NCI-H510A treated with DMSO at 0.1 percent for 48 hours (cell line): ENCODE measurements at regions not wholly inside any gene's neighbourhood (a gene's known extent, or its start where the extent isn't known, plus 50 kb on each side); places are given as distances from the start of the nearest gene placed in this dataset.
"Not testable (repeated sequence)": the region's sequence is repeated elsewhere in the genome, so short reads cannot be mapped to it uniquely, and the experiment has no call there.

ENCODE experiments used
- DNase-seq: peaks from one replicate; lab custom pipeline; 2025; lab: John Stamatoyannopoulos, UW

DNA sequence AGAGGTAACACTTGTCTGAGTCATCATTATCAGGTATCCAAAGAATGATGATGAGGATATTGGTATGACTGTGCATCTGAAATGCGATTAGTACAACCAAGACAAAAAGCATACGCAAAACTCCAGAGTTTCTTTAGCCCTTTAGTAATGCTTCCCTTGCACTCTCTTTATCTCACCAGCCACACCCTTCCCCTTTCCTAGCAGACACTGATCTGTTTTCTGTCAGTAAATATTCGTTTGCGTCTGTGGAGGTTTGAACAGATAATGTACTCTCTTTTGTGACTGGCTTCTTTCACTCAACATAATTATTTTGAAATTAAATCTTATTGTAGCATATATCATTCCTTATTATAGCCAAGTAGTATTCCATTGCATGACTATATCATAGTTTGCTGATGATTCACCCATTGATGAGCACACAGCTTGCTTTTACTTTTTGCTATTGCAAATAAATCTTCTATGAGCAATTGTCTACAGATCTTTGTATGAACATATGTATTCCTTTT is 775.7 kb downstream of the SLC6A15 start:
- no peak for DNase-seq

- DNase-seq, result no peak
Observed at GRCh38 chr12:84135586-84136279, 776.9 kb downstream of the SLC6A15 start.

DNA sequence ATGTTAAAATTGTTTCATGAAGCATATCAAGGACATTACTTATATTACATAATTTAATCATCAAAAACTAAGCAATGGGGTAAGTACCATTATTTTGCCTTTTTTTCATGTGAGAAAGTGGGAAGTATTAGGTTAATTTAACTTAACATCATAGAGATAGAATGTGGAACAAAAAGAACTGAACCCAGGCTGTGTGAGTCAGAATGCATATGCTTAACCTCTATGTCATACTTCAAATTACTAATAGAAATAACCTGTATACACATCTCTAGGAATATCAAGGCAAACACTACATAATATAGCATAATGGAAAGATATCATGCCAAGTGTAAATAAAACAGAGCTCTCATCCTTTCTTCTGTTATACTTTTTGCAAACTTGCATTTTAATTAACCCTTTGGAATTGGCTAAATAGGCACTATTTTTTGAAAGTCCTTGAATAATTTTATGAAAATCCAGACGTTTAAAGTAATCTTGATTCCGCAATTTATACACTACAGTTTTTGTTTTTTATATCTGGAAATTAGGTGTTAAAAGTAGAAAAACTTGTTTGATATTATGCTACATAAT is 777.7 kb downstream of the SLC6A15 start:
- DNase-seq, result no peak

- DNase-seq, result no peak
Observed at GRCh38 chr12:84131076-84131475, 781.5 kb downstream of the SLC6A15 start.

DNA sequence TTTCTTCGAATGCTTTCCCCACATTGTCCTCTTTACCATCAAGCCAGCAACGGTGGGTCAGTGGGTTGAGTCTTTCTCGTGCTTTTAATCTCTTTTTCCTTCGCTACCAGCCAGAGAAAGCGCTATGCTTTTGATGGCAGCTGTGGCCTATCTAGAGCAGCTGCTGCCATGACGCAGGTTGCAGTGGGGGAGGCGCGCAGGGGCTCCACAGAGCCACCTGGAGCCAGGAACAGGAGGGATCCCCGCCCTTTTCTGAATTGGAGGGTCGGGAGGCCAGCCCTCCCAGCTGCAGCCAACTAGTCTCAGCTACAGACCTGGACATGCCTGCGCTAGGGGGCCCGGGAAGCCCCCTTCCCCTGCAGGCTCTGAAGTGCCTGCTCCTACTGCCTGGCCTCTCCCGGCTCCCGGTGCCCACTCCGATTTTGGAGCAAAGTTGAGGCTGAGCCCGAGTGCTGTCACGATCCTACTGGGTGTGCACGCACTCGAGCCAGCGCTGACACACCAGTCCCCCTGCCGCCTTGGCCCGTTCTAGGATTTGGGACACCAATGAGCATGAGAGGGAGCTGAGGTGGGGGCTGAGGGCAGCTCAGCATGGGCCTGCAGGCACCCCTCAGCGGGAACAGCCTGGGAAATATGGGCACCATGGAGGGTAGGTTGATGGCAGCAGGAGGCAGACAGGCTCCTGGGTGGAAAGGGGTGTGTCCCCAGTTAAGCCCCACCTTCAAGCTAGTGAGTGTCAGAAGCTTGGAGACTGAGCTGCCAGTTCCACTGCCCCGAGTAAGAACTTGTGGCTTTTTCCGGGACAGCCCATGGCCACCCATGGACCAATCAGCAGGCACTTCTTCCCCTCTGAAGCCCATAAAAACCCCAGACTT is 784.2 kb downstream of the SLC6A15 start:
- no peak for DNase-seq

GRCh38 chr12:84124211-84124610 is 788.4 kb downstream of the SLC6A15 start:
- no peak for DNase-seq

DNA sequence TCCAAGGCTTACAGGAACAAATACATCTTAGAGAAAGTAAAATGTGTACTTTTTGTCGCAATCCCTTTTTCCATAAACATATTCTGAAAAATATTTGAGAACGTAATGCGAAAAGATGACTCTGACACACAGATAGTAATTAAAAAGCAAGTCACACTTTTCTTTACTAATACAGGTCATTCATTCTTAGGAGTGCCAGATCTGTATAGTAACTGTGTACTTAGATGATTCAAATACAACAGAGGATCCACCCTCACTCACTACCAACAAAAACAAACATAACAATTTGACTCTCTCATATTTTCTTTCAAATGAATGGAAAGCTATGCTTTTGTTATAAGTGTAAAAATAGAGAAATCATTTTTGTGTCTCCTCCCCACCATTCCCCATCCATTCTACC is 795.4 kb downstream of the SLC6A15 start:
- no peak for DNase-seq

- DNase-seq, result no peak
Observed at GRCh38 chr12:84113666-84114065, 798.9 kb downstream of the SLC6A15 start.

DNA sequence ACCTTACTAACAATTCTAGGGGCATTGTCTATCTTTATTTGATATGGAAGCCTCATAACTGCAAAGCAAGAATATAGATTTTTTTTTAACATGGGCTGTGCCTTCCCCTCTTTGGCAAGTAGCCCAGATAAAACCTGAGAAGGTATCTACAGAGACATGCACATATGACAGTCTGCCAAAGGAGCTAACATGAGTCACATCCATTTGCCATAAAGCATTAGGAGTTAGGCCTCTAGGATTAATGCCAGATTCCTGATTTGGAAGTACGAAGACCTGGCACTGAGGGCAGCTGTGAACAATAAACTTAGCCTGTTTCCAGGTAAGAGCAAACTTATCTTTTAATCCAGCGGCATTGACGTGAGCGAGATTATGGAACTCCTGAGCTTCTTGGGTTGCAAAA is 808.7 kb downstream of the SLC6A15 start:
- DNase-seq, result not testable (repeated sequence)

DNA sequence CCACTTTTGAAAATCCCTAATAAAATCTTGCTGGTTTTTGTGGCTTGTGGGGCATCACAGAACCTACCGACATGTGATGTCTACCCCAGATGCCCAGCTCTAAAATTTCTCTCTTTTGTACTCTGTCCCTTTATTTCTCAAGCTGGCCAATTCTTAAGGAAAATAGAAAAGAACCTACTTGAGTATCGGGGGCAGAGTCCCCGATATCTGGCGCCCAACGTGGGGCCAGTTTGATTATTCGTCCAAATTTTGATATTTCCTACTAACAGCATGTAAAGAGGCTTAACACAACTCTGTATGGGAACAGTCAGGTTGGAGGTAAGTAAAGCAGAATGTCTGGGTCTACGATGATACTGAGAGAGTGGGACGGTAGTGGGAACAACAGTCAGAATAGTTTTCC is 810.6 kb downstream of the SLC6A15 start:
- DNase-seq, result not testable (repeated sequence)

- not testable (repeated sequence) for DNase-seq
Observed at GRCh38 chr12:84099591-84099990, 813.0 kb downstream of the SLC6A15 start.

DNA sequence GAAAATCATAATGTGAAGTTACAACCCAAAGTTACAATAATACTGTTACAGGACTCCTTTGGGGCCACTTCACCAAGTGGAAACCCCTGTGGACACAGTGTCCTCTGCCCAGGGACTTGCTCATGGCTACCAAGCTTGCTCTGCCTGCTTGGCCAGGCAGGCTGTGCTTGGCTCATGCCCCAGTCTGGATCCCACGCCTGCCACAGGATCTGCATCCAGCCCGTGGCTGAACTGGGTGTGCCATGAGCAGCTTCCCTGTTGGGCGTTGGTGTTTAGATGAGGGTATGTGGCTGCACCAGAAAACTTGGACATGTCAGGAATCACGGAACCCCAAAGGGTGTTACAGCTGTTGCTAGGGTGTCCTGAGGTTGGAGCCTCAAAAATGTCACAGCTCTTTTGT is 820.9 kb downstream of the SLC6A15 start:
- no peak for DNase-seq

- DNase-seq, result no peak
Observed at GRCh38 chr12:84089356-84089755, 823.2 kb downstream of the SLC6A15 start.

DNA sequence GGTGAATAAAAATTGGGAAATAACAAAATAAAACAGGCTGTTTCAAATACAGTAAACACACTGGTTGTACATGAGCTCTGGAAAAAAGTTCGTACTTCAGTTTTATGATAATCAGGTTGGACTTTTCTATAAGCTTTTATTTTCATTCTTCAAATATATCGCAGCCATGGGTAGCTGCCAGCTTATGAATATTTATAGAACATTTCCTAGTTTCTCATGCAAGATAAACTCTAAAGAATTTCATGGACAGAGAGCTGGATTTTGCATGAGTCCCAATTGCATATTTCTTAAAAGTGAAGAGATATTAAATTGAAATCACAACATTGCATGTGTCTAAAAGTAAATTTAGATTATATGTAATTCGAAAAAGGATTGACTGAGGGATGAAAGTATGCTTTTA is 827.6 kb downstream of the SLC6A15 start:
- DNase-seq, result no peak

DNA sequence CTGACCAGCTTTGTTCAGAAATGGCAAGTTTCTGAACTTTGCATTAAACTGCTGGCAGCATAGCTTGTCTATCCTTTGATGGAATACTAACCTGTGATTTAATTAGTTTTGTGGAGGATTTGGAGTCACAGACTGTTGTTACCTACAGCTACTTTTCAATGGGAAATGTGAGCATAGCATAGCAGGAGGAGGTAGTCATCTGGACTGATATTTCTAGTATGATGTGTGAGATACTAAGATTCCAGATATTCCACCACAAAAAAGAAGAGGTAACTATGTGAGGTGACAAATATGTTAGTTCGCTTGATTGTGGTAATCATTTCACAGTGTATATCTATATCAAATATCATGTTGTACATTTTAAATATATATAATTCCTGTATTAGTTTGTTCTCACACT is 833.0 kb downstream of the SLC6A15 start:
- no peak for DNase-seq

- no peak for DNase-seq
Observed at GRCh38 chr12:84077679-84078078, 834.9 kb downstream of the SLC6A15 start.

GRCh38 chr12:84075991-84076390 is 836.6 kb downstream of the SLC6A15 start:
- no peak for DNase-seq

DNA sequence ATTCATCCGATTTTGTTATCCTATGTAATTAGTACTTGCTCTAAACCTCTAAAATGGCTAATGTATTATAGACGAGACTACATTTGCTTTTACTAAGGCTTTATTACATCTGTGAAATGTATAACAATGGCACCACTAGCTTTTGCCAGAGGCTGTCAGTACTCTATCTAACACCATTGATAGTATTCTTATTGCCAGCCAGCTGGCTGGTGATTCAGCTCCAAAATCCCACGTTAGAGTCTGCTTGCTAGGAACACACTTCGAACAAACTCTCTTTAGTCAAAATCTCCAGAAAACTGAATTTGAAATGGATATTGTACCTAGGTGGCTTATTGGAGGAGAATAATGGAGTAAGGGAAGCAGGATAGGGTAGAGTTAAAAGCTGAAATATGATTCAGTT is 839.2 kb downstream of the SLC6A15 start:
- no peak for DNase-seq

DNA sequence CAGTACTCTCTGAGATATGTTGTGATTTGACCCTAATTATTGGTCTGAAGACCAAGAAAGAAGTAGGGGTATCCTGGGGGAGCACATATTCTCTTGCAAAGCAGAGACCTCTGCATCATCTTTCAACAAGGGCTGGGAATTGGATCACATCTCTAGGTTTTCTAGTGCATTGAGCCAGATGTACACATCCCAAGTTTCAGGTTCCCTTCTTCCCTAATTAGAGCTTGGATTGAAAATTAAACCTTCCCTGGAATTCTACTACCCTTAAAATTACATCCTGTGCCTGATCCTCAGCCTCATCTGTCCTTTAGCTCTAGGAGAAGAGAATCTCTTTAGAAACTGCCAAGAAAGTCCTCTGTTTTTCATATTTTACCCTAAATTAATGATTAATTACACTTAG is 839.6 kb downstream of the SLC6A15 start:
- DNase-seq, result no peak

DNA sequence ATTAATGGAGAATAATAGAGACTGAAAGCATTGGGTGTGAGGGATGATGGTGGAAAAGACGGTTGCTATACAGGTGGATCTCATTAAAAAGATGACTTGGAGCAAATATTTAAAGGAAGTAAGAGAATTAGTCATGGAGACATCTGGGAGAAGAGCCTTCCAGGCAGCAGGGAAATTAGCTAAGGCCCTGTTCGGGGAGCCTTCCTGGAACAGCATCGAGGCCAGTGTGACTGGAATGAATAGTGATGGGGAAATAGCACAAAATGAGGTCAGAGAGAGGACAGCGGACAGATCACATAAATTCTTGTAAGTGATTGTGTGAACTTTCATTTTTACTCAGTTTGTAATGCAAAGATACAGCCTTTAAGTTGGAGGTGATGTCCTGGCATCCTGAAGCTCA is 842.3 kb downstream of the SLC6A15 start:
- no peak for DNase-seq

GRCh38 chr12:84069699-84070098 is 842.9 kb downstream of the SLC6A15 start:
- DNase-seq, result no peak

DNA sequence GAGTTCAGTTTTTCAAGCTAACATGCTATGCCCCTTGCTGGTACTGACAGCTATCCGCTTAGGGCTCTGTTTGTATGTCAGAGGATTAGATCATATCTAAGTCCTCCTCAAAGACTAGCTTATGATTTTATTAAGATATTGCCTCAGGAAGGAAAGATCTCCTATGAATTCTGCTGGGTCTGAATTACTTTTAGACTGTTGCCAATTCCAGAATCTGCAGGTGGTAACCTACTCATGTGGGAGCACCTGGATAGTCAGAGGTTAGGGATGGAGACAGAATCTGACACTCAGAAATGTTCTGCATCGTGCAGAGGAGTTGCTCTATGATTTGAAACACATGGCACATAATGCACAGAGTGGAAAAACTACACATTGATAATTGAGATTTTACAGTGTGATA is 843.4 kb downstream of the SLC6A15 start:
- DNase-seq, result no peak

- DNase-seq, result no peak
Observed at GRCh38 chr12:84058136-84058535, 854.5 kb downstream of the SLC6A15 start.
